Osteocyte (in vitro differentiated cells): ENCODE measurements at regions not wholly inside any gene's neighbourhood (a gene's known extent, or its start where the extent isn't known, plus 50 kb on each side); places are given as distances from the start of the nearest gene placed in this dataset.

Experiments
- DNase-seq: peaks from one replicate; pipeline ENCODE4 v3.0.0; 2021; ENCODE audit warnings: mixed read lengths; ENCODE audit not compliant: unreplicated experiment; ENCODE audit errors: extremely low spot score
- H3K27ac Mint-ChIP-seq: one replicate; pipeline ENCODE4 v1.8.0; 2021; ENCODE audit warnings: mild to moderate bottlenecking, mixed read lengths; ENCODE audit not compliant: unreplicated experiment
- H3K27me3 Mint-ChIP-seq: one replicate; pipeline ENCODE4 v1.8.0; 2021; ENCODE audit warnings: mixed read lengths; ENCODE audit not compliant: unreplicated experiment
- H3K36me3 Mint-ChIP-seq: one replicate; pipeline ENCODE4 v1.8.0; 2021; ENCODE audit warnings: mixed read lengths; ENCODE audit not compliant: unreplicated experiment
- H3K4me1 Mint-ChIP-seq: one replicate; pipeline ENCODE4 v1.8.0; 2021; ENCODE audit warnings: mixed read lengths; ENCODE audit not compliant: unreplicated experiment
- H3K4me3 Mint-ChIP-seq: one replicate; pipeline ENCODE4 v1.8.0; 2021; ENCODE audit warnings: mild to moderate bottlenecking, moderate library complexity, mixed read lengths; ENCODE audit not compliant: unreplicated experiment
- H3K9me3 Mint-ChIP-seq: one replicate; pipeline ENCODE4 v1.8.0; 2021; ENCODE audit warnings: mixed read lengths; ENCODE audit not compliant: unreplicated experiment
- TF ChIP-seq, protein P1 (sequence below): fragments of 200-600 bp; sonication (generic); IDR thresholded peaks from 2 replicates; pipeline ENCODE4 v1.5.0; 2021; ENCODE audit warnings: antibody characterized with exemption, mild to moderate bottlenecking, moderate library complexity

DNA sequence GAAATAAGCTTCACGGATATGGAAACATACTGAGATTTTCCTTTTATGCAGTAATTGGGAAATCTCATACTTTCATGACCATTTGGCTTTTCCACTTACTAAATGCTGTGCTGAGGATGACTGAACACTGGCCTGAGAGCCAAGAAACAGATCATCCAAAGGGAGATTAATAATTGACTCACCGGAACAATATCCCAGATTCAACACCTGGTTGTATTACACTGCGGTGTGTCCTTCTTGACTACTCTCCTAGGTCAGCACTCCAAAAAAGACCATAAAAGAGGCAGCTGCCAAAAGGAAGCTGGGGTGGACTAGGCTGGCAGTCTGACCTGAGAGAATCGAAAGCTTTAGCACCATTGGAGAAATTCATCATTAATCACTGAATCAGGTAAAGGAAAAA, 469.1 kb downstream of the CBLN2 start:
- H3K36me3 Mint-ChIP-seq = no peaks in the 10 kb centered on the region
- no peaks in the 10 kb centered on the region for H3K4me1 Mint-ChIP-seq
- TF ChIP-seq, protein P1, sequence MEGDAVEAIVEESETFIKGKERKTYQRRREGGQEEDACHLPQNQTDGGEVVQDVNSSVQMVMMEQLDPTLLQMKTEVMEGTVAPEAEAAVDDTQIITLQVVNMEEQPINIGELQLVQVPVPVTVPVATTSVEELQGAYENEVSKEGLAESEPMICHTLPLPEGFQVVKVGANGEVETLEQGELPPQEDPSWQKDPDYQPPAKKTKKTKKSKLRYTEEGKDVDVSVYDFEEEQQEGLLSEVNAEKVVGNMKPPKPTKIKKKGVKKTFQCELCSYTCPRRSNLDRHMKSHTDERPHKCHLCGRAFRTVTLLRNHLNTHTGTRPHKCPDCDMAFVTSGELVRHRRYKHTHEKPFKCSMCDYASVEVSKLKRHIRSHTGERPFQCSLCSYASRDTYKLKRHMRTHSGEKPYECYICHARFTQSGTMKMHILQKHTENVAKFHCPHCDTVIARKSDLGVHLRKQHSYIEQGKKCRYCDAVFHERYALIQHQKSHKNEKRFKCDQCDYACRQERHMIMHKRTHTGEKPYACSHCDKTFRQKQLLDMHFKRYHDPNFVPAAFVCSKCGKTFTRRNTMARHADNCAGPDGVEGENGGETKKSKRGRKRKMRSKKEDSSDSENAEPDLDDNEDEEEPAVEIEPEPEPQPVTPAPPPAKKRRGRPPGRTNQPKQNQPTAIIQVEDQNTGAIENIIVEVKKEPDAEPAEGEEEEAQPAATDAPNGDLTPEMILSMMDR = no peak

DNA sequence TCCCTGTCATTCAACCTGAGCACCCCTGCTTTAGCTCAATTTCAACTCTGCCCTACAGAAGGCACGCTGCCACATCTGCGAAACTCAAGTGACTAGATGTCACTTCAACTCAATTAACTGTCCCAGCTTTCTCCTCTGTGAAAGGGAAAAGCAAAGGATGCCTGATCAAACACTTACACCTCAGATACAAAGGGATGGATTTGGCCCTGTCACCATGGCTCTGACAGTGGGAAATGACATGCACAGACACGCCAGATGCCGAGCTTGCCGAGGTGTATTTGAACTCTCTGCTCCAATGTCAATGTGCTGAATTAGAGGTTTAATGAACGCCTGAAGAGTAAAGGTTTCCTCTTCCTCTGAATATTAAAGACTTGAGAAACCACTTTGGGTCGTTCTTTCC, 481.1 kb downstream of the CBLN2 start:
- no peak overlapping the region for H3K27ac Mint-ChIP-seq
- H3K4me3 Mint-ChIP-seq = no peak overlapping the region
- no peaks in the 10 kb centered on the region for H3K9me3 Mint-ChIP-seq
- H3K4me1 Mint-ChIP-seq = no peaks in the 10 kb centered on the region
- TF ChIP-seq, protein P1 = no peak
- H3K27me3 Mint-ChIP-seq = no peaks in the 10 kb centered on the region
- no peaks in the 10 kb centered on the region for H3K36me3 Mint-ChIP-seq
- DNase-seq = no peak

More for the DNA sequence above, 469.1 kb downstream of the CBLN2 start:
- Mint-ChIP-seq H3K4me3 (no peak overlapping the region), H3K27me3 (no peaks in the 10 kb centered on the region), H3K9me3 (peaks cover 5% of the 10 kb centered on the region), H3K27ac (no peak overlapping the region)
- no peak for DNase-seq

DNA sequence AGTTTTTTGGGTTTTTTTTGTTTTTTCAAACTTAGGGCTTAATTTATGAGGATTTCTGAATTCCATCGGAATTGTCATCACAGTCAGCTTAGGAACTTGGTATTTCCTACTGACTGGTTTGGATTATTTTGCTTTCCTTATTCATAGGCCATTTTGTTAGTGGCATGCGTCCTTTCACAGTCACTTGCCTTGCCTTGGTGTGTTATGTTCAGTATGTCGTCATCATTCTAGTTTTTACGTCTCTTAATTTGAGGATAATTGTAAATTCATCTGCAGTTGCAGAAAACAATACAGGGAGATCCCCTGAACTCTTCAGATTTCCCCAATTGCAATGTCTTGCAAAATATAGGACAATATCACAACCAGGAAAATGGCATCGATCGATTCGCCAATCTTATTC, 485.3 kb downstream of the CBLN2 start:
- no peaks in the 10 kb centered on the region for H3K36me3 Mint-ChIP-seq
- TF ChIP-seq, protein P1 = no peak
- H3K27ac Mint-ChIP-seq = no peak overlapping the region
- H3K27me3 Mint-ChIP-seq = no peaks in the 10 kb centered on the region
- H3K4me1 Mint-ChIP-seq = no peaks in the 10 kb centered on the region
- DNase-seq = no peak
- H3K4me3 Mint-ChIP-seq = no peak overlapping the region
- peaks cover 9% of the 10 kb centered on the region for H3K9me3 Mint-ChIP-seq

DNA sequence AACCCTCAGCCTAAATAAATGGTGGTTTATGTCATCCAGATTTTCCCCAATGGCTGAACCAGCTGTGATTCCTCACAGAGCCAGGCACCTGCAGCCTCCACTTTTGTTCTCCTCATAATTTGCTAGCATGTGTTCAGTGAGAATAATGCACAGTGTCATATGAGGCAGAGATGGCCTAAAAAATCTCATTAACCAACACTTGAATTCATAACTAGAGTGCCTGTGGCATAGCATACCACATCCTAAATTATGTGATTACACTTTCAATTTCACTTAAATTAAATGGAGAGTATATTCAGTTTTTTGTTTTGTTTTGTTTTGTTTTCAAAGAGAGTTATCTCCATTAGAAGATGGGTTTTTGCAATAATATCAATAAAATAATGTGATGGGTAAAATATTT, 488.0 kb downstream of the CBLN2 start:
- TF ChIP-seq, protein P1 = no peak
- no peak overlapping the region for H3K27ac Mint-ChIP-seq
- H3K27me3 Mint-ChIP-seq = no peaks in the 10 kb centered on the region
- no peak overlapping the region for H3K4me3 Mint-ChIP-seq
- H3K9me3 Mint-ChIP-seq = peaks cover 9% of the 10 kb centered on the region
- H3K4me1 Mint-ChIP-seq = no peaks in the 10 kb centered on the region
- DNase-seq = no peak
- H3K36me3 Mint-ChIP-seq = no peaks in the 10 kb centered on the region

DNA sequence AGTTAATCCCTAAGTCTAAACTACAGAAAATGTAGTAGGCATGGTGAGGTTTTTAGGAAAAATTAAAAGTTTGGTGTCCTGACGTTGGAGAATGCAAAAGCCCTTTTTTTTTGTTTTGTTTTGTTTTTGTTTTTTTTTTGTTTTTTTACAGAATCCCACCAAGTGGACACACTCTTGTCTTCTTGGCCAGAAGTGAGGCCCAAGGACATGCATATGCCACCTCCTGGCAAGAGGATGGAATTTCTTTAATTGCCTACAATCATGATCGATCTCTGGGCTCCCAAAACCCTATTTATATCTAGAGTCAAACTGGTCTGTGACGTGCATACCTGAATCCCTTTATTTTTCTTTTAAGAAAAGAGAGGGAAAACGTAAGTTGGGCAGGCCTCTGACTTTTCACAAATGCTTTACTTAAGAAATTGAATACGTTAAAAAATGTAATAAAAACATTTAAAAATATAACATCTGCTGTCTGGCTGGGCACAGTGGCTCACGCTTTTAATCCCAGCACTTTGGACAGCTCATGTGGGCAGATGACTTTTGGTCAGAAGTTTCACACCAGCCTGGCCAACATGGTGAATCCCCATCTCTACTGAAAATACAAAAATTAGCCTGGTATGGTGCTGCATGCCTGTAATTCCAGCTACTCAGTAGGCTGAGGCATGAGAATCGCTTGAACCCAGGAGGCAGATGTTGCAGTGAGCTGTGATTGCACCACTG, 502.7 kb downstream of the CBLN2 start:
- TF ChIP-seq, protein P1 = no peak
- DNase-seq = no peak
- Mint-ChIP-seq H3K4me3 (no peak overlapping the region), H3K9me3 (peaks cover 4% of the 10 kb centered on the region), H3K4me1 (no peaks in the 10 kb centered on the region), H3K36me3 (no peaks in the 10 kb centered on the region), H3K27me3 (no peaks in the 10 kb centered on the region), H3K27ac (no peak overlapping the region)
